HL-60 (cell line): ENCODE measurements at regions not wholly inside any gene's neighbourhood (a gene's known extent, or its start where the extent isn't known, plus 50 kb on each side); places are given as distances from the start of the nearest gene placed in this dataset.

Experiments used
- GABPA ChIP-seq: IDR thresholded peaks from 2 replicates; pipeline ENCODE4 v1.6.1; 2012; ENCODE audit warnings: low read depth
- POLR2AphosphoS5 ChIP-seq: IDR thresholded peaks from 2 replicates; pipeline ENCODE4 v1.6.1; 2012; ENCODE audit warnings: low read depth
- REST ChIP-seq: IDR thresholded peaks from 2 replicates; pipeline ENCODE4 v1.6.1; 2012; ENCODE audit warnings: low read depth; ENCODE audit not compliant: insufficient replicate concordance
- SPI1 ChIP-seq: IDR thresholded peaks from 2 replicates; pipeline ENCODE4 v1.6.1; 2012; ENCODE audit warnings: low read depth, mild to moderate bottlenecking, borderline replicate concordance
- TF ChIP-seq, protein P1 (sequence below): IDR thresholded peaks from one replicate; pipeline ENCODE4 v1.5.1; 2011; ENCODE audit warnings: low read length, control low read depth, inconsistent platforms; ENCODE audit not compliant: insufficient read depth

DNA sequence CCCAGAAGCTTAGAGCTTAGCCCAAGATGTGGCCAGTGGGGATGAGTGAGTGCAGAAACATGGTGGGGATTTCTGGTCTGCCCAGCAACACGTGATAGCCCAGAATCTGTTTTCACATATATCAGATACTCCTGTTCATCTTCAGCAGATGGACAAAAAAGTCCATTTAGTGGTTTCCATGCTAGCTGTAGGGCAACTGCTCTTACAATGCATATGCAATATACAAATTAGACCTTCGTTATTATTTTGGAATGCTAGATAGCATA lies 96.9 kb upstream of the SGIP1 start:
- TF ChIP-seq POLR2AphosphoS5 (no peak), REST (no peak), GABPA (no peak), SPI1 (no peak)
- TF ChIP-seq, protein P1, sequence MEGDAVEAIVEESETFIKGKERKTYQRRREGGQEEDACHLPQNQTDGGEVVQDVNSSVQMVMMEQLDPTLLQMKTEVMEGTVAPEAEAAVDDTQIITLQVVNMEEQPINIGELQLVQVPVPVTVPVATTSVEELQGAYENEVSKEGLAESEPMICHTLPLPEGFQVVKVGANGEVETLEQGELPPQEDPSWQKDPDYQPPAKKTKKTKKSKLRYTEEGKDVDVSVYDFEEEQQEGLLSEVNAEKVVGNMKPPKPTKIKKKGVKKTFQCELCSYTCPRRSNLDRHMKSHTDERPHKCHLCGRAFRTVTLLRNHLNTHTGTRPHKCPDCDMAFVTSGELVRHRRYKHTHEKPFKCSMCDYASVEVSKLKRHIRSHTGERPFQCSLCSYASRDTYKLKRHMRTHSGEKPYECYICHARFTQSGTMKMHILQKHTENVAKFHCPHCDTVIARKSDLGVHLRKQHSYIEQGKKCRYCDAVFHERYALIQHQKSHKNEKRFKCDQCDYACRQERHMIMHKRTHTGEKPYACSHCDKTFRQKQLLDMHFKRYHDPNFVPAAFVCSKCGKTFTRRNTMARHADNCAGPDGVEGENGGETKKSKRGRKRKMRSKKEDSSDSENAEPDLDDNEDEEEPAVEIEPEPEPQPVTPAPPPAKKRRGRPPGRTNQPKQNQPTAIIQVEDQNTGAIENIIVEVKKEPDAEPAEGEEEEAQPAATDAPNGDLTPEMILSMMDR, result no peak
